ENCODE measurements at regions not wholly inside any gene's neighbourhood (a gene's known extent, or its start where the extent isn't known, plus 50 kb on each side); places are given as distances from the start of the nearest gene placed in this dataset.
"Not testable (repeated sequence)": the region's sequence is repeated elsewhere in the genome, so short reads cannot be mapped to it uniquely, and the experiment has no call there.

GRCh38 chr14:86310148-86310547 is 780.2 kb downstream of the FLRT2 start:
- no peak for DNase-seq

- no peak for DNase-seq
Measured at GRCh38 chr14:86305058-86305457, 775.1 kb downstream of the FLRT2 start.

DNA sequence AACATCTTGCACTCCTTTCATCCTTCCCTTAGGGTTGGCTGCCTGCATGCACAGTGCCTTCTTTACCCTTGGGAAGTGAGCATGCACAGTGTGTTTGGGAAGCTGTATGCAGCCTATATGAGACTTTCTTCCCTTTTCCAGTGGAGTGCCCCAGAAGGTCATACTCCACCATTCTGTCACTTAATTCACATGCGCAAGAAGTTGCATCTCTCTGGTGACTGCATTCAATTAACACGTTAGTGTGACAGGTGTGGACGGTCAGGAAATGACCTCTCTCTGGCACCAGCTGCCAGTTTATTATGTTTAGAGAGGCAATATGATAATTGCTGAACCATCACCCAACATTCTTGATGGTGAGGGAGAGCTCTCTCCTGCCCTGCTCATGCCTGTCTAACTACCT is 770.0 kb downstream of the FLRT2 start:
- DNase-seq, result no peak

- no peak for DNase-seq
Measured at GRCh38 chr14:86296173-86296572, 766.2 kb downstream of the FLRT2 start.

GRCh38 chr14:86288336-86288735 is 758.4 kb downstream of the FLRT2 start:
- DNase-seq, result no peak

DNA sequence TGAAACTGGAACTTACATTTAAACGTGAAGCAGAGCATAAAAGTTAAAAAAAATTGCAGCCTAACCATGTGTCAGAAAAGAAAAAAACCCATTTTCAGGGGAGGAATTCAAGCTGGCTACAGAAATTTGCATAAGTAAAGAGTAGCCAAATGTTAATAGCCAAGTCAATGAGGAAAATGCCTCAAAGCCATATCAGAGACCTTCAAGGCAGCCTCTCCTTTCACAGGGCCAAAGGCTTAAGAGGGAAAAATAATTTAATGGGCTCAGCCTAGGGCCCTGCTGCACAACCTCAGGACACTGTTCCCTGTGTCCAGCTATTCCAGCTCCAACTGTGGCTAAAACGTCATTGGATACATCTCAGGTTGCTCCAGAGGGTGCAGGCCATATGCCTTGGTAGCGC is 749.5 kb downstream of the FLRT2 start:
- DNase-seq, result no peak

- DNase-seq, result no peak
Measured at GRCh38 chr14:86257973-86258372, 728.0 kb downstream of the FLRT2 start.

GRCh38 chr14:86243158-86243557 is 713.2 kb downstream of the FLRT2 start:
- no peak for DNase-seq

DNA sequence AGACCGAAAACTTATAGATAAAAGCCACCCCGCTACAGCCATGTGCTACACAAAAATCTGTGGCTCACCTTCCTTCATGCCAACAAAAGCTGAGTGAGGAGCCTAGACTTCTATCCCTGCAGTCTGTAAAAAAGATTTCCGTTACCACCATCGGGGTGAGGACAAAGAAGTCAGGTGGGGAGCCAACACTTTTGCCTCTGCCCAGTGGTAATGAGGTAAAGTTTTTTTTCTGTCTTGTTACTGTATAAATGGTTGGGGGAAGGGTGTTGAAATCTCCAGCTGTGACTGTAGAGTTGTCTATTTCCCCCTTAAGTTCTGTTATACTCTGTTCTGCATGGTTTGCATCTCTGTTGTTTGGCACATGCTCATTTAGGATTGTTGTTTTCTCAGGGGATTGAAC is 707.8 kb downstream of the FLRT2 start:
- no peak for DNase-seq

DNA sequence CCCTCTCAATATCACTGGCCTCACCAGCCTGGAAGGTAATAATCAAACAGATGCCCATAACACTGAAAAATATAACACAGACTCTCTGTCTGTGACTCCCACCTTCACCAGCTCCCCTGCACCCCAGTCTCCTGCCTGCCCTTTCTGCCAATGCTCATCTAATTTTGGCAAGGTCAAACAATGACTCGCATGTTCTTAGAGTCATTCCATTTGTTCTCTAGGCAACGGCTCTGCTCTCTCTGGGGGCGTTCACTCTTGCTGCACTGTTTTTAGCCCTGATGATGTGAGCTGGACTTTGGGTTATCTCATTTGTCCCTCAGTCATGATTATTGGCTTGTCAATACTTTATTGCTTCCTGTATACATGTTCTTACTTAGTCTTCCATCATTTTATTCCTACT is 691.8 kb downstream of the FLRT2 start:
- DNase-seq, result no peak

DNA sequence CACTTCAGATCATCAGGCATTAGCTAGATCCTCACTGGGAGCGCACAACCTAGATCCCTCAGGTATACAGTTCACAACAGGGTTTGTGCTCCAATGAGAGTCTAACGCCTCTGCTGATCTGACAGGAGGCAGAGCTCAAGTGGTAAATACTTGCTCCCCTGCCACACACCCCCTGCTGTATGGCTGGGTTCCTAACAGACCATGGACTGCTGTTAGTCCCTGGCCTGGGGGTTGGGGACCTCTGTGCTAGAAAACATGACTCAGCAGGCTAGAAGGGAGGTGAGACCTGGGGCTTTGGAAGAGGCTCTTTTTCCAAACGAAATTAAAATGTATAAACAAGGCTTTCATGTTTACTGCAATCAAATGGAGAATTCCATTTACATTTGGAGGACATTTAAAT is 691.1 kb downstream of the FLRT2 start:
- no peak for DNase-seq

DNA sequence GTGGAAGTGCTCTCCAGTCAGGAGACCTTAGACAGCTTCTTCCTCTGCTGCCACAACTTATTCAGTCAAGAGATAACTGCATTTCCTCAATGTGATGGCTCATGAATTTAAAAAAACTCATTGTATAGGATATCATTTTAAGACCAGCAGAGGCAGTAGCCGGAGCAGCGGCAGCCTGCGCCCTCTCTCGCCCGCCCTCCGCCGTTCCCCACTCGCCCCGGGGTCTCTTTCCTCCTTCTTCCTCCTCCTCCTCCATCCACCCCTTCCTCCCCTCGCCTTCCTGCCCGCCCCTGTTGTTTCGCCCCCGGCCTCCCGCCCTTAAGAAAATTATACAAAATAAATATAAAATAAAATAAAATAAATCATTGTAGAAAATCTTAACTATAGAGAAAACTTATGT is 687.6 kb downstream of the FLRT2 start:
- DNase-seq, result no peak

DNA sequence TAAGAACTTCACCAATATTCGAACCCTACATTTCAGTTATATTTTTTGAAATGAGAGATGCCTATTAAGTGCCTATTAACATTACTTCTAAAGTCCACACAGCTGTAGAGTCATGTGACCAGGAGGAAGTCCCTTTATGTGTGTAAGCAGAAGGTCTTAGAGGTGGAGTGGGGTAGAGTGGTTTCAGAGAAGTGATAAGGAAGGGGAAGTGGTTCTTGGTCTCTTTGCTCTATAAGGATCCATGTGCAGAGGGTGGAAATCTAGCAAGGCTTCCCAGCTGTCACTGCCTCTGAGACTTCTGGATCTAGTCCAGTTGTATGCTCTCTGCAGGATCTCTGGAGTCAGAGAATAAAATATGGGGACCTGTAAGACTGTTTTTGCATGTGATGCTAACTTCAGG is 673.9 kb downstream of the FLRT2 start:
- no peak for DNase-seq

DNA sequence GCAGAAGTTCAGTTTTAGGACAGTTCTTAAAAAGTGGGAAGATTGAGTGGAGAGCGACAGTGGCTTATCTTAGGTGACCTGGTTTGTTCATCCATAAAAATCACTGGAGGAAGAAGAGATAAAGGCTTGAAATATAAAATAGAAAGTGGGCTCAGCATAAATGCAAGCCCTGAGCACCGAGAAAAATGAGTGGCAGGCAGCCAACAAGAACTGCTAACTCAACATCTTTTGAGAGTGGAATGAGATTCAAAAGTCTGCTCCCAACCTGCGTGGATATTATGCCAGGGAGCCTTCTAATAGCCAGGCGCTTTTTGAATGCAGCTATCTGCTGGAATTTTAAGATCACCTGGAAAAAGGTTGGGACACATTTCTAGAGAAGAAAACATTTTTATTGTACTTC is 666.5 kb downstream of the FLRT2 start:
- DNase-seq, result no peak

DNA sequence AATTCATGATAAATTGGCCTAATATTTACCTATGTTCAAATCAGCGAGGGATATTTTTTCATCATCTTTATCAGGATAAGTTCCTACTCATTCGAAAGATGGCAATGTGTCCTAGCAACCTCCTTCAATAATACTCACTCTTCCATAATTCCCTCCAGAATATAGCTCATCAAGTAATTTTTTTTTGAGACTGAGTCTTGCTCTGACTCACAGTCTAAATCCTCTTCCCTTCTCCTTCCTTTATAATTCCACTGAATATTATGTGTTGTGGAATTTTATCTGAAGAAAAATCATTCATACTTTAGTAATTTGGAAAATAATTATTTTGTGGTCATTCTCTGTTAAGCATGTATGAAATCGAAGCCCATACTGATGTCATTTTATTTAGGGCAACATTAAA is 663.8 kb downstream of the FLRT2 start:
- DNase-seq, result no peak

DNA sequence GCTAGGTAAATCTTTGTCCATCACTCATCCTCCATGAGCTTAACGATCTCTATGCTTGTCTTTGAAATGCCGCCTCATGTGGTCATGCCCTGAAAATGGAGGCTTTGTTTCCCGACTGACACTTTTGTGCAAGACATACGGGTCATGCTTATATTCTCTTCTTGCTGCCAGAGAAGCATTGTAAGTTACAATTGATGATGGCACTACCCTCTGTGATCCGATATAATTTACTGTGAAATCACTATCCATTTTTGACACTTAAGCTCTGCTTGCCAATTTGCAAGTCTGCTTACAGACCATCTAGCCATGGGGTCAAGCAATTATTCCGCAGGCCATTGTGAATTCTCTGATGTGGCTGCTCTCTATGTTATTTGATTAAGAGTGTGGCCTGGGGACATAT is 650.0 kb downstream of the FLRT2 start:
- no peak for DNase-seq

GRCh38 chr14:86168371-86168770 is 638.4 kb downstream of the FLRT2 start:
- no peak for DNase-seq

GRCh38 chr14:86166541-86166940 is 636.6 kb downstream of the FLRT2 start:
- DNase-seq, result no peak

DNA sequence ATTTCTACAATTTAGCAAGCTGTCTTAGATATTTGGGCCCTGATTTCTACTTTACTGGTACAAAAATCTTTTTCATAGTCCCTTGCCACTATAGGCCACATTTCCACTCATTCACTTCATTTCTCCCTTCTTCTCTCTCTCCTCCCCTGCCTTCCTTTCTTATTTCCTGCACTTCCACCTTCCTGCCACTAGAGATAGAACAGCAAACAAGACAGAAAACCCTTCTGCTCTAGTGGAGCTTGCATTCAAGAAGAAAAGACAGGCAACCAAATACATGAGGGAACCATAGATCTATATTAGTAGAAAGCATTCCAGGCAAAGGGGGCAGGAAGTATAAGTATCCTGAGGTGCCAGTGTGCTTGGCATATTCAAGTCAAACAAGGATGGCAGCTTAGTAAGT is 623.5 kb downstream of the FLRT2 start:
- no peak for DNase-seq

DNA sequence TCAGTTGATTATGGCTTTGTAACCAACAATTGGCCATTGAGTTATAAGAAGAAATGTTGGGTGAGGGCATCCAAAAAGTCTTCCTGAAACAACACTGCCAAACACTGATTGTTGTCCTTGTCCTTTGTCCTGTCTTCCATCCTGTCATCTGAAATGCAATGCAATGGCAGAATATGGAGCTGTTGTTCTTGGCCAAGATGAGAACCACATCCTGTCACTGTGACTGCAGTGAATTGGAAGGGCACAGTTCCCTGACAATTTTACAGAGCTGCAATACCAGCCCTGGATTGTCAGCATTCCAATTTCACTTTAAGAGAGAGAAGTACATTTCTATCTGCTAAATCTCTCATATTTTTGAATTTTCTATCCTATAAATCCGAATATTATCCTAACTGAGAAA is 613.3 kb downstream of the FLRT2 start:
- no peak for DNase-seq

DNA sequence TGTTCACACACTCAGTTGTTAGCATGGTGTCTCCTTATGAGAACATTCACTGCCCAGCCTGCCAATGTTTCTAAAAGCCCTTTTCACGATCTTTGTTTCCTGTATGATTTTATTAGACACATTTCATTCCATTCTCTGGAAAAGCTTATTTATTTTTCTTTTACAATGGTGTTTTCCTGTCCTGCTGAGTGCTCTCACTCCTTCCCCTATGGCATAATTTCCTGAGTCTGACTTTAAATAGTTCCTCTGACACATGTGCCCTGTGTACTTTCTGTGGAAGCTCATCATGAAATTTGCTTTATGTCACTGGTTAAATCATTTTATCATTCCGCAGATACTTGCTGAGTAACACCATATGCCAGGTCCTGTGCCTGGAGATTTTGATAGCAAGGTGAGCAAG is 612.0 kb downstream of the FLRT2 start:
- DNase-seq, result no peak

DNA sequence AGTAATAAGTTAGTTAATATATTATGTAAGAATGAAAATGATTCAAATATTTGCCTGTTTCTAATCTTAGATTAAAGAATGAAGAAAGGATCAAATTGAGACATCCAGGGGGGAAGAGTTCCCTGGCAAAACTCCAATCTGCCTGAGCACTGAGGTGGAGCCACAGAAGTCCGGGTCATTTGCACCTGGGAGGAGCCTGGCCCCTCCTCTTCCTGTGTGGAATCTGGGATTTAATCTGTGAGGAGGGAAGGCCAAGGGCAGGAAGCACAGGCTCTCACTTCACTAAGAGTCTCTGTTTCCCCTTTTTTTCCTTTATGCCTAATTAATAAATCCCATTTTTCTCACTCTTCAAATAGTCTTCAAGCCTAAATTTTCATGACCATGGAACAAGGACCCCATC is 599.5 kb downstream of the FLRT2 start:
- no peak for DNase-seq

GRCh38 chr14:86124328-86124727 is 594.4 kb downstream of the FLRT2 start:
- no peak for DNase-seq

- no peak for DNase-seq
Measured at GRCh38 chr14:86115972-86116371, 586.0 kb downstream of the FLRT2 start.

DNA sequence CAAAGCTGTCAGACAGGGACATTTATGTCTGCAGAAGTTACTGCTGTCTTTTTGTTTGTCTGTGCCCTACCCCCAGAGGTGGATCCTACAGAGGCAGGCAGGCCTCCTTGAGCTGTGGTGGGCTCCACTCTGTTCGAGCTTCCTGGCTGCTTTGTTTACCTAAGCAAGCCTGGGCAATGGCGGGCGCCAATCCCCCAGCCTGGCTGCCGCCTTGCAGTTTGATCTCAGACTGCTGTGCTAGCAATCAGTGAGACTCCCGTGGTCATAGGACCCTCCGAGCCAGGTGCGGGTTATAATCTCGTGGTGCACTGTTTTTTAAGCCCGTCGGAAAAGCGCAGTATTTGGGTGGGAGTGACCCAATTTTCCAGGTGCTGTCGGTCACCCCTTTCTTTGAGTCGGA is 580.9 kb downstream of the FLRT2 start:
- DNase-seq, result not testable (repeated sequence)

- no peak for DNase-seq
Measured at GRCh38 chr14:86104691-86105265, 574.8 kb downstream of the FLRT2 start.

All from CD4-positive, alpha-beta T cell treated with Interferon gamma for 1 hour (primary cell).